Liver (tissue), 8 donors: ENCODE measurements at regions not wholly inside any gene's neighbourhood (a gene's known extent, or its start where the extent isn't known, plus 50 kb on each side); places are given as distances from the start of the nearest gene placed in this dataset.

Experiments used
- DNase-seq: peaks from one replicate; pipeline ENCODE4 v3.0.0-alpha.2; 2017; ENCODE audit warnings: low spot score
- H3K27ac ChIP-seq, 2 donors: one replicate each; pipeline ENCODE4 v1.7.0; 2013; ENCODE audit warnings: inconsistent platforms in 2 of 2, low read length in 2 of 2, control low read depth in 1 of 2, low read depth in 1 of 2, mild to moderate bottlenecking in 1 of 2
- H3K27me3 ChIP-seq, 4 donors: one replicate each; pipeline versions ENCODE4 v1.6.1 to v1.7.0; 2013; ENCODE audit warnings: low read length in 3 of 4, inconsistent platforms in 1 of 4, mild to moderate bottlenecking in 1 of 4, moderate library complexity in 1 of 4; ENCODE audit not compliant: control insufficient read depth in 4 of 4, insufficient read depth in 4 of 4
- H3K36me3 ChIP-seq, 4 donors: one replicate each; pipeline versions ENCODE4 v1.6.1 to v1.7.0; 2013; ENCODE audit warnings: low read length in 3 of 4, mild to moderate bottlenecking in 3 of 4, low read depth in 1 of 4, moderate library complexity in 1 of 4; ENCODE audit not compliant: control insufficient read depth in 4 of 4, insufficient read depth in 3 of 4
- H3K4me1 ChIP-seq, 4 donors: one replicate each; pipeline versions ENCODE4 v1.6.1 to v1.7.0; 2013; ENCODE audit warnings: low read length in 3 of 4, mild to moderate bottlenecking in 3 of 4, moderate library complexity in 1 of 4; ENCODE audit not compliant: control insufficient read depth in 4 of 4, insufficient read depth in 4 of 4
- H3K4me3 ChIP-seq, 3 donors: one replicate each; pipeline versions ENCODE4 v1.6.1 to v1.7.0; 2013; ENCODE audit warnings: low read length in 3 of 3, control low read depth in 1 of 3, low read depth in 1 of 3, mild to moderate bottlenecking in 1 of 3
- H3K9ac ChIP-seq, 2 donors: one replicate each; pipeline ENCODE4 v1.7.0; 2013; ENCODE audit warnings: low read length in 2 of 2, mild to moderate bottlenecking in 2 of 2, moderate library complexity in 2 of 2, control low read depth in 1 of 2, low read depth in 1 of 2
- H3K9me3 ChIP-seq, 4 donors: one replicate each; pipeline versions ENCODE4 v1.6.1 to v1.7.0; 2013; ENCODE audit warnings: low read length in 3 of 4; ENCODE audit not compliant: control insufficient read depth in 4 of 4
- FOXA1 ChIP-seq: IDR thresholded peaks from 2 replicates; pipeline ENCODE4 v1.6.1; 2016; ENCODE audit warnings: antibody characterized with exemption
- FOXA2 ChIP-seq: IDR thresholded peaks from 2 replicates; pipeline ENCODE4 v1.6.1; 2016; ENCODE audit warnings: antibody characterized with exemption
- GABPA ChIP-seq, 2 donors: IDR thresholded peaks in 1 of 2; conservative IDR thresholded peaks in 1 of 2; 2 replicates each; pipeline ENCODE4 v1.6.1; 2016; ENCODE audit warnings: antibody characterized with exemption in 2 of 2, mild to moderate bottlenecking in 1 of 2, moderate library complexity in 1 of 2
- HNF4A ChIP-seq, 2 donors: conservative IDR thresholded peaks; 2 replicates each; pipeline ENCODE4 v1.6.1; 2016; ENCODE audit warnings: antibody characterized with exemption in 2 of 2, mild to moderate bottlenecking in 2 of 2
- HNF4G ChIP-seq: IDR thresholded peaks from 2 replicates; pipeline ENCODE4 v1.6.1; 2016; ENCODE audit warnings: antibody characterized with exemption
- JUND ChIP-seq, 2 donors: IDR thresholded peaks; 2 replicates each; pipeline ENCODE4 v1.6.1; 2016; ENCODE audit warnings: antibody characterized with exemption in 2 of 2
- RAD21 ChIP-seq, 2 donors: IDR thresholded peaks; 2 replicates each; pipeline ENCODE4 v1.6.1; 2016; ENCODE audit warnings: antibody characterized with exemption in 2 of 2, mild to moderate bottlenecking in 2 of 2
- RXRA ChIP-seq, 2 donors: IDR thresholded peaks; 2 replicates each; pipeline ENCODE4 v1.6.1; 2017 to 2018; ENCODE audit warnings: antibody characterized with exemption in 2 of 2, mild to moderate bottlenecking in 1 of 2
- SP1 ChIP-seq: IDR thresholded peaks from 2 replicates; pipeline ENCODE4 v1.6.1; 2018; ENCODE audit warnings: antibody characterized with exemption, mild to moderate bottlenecking
- TAF1 ChIP-seq: conservative IDR thresholded peaks from 2 replicates; pipeline ENCODE4 v1.6.1; 2016; ENCODE audit warnings: antibody characterized with exemption, mild to moderate bottlenecking
- YY1 ChIP-seq: IDR thresholded peaks from 2 replicates; pipeline ENCODE4 v1.6.1; 2016; ENCODE audit warnings: antibody characterized with exemption, mild to moderate bottlenecking
- ZBTB33 ChIP-seq: IDR thresholded peaks from 2 replicates; pipeline ENCODE4 v1.6.1; 2016; ENCODE audit warnings: antibody characterized with exemption
- WGBS: extraction: QIAGEN DNeasy Blood & Tissue Kit; methylation state at CpG from one replicate; pipeline ENCODE4 v1.1.7; 2013; 5-methylcytosine and 5-hydroxymethylcytosine counted together
- TF ChIP-seq, protein P1 (sequence below): IDR thresholded peaks from 2 replicates; pipeline ENCODE4 v1.6.1; 2016; ENCODE audit warnings: antibody characterized with exemption, mild to moderate bottlenecking
- TF ChIP-seq, protein P2 (sequence below): fragments of 150-350 bp; IDR thresholded peaks from 2 replicates; pipeline ENCODE4 v1.5.1; 2017; ENCODE audit warnings: improper control_type of control experiment, low read depth, low read length; ENCODE audit not compliant: missing input control
- donor health status: healthy.
- donor health status: healthy.
- donor health status: healthy.
- donor health status: healthy.
- donor health status: healthy.

DNA sequence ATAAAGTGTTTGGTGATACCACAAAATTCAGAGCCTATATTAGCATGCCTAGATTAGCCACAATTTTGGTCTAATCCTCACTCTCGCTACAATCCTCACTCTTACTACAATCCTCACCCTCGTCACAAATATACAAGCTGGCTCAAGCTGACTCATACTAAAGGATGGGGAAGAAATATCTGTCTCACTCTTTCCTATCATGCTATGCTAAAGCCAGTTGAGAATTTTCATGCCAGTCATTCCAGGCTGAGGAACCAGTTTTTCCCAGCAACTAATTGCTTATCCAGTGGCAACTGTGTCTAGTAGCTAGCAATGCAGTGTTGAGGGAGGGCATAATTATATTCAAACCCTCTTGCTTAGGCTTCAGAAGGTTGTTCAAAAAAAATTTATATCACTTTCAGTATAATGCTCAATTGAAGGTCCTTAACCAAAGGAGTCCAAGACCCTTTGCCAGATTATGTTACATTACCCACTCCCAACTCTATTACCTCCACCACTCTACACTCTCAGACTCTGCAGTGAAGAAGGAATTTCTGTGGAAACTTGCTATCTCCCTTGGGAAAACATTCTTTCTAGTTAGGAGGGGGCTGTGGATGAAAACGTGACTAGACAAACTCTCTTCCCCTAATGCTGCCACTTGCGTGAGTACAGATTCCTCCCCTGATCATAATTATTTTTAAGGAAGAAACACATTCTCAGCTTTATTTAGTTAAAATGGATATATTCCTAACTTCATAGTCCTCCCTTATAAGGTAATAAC lies 810.3 kb upstream of the ACO1 start:
- no peak overlapping the region for H3K27ac ChIP-seq
- no peaks in the 10 kb centered on the region for H3K27me3 ChIP-seq
- H3K4me1 ChIP-seq = peaks cover 0 to 2% (median 0%) of the 10 kb centered on the region in 4 donors
- no peak for TF ChIP-seq TAF1
- TF ChIP-seq, protein P1, sequence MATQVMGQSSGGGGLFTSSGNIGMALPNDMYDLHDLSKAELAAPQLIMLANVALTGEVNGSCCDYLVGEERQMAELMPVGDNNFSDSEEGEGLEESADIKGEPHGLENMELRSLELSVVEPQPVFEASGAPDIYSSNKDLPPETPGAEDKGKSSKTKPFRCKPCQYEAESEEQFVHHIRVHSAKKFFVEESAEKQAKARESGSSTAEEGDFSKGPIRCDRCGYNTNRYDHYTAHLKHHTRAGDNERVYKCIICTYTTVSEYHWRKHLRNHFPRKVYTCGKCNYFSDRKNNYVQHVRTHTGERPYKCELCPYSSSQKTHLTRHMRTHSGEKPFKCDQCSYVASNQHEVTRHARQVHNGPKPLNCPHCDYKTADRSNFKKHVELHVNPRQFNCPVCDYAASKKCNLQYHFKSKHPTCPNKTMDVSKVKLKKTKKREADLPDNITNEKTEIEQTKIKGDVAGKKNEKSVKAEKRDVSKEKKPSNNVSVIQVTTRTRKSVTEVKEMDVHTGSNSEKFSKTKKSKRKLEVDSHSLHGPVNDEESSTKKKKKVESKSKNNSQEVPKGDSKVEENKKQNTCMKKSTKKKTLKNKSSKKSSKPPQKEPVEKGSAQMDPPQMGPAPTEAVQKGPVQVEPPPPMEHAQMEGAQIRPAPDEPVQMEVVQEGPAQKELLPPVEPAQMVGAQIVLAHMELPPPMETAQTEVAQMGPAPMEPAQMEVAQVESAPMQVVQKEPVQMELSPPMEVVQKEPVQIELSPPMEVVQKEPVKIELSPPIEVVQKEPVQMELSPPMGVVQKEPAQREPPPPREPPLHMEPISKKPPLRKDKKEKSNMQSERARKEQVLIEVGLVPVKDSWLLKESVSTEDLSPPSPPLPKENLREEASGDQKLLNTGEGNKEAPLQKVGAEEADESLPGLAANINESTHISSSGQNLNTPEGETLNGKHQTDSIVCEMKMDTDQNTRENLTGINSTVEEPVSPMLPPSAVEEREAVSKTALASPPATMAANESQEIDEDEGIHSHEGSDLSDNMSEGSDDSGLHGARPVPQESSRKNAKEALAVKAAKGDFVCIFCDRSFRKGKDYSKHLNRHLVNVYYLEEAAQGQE = no peak
- no peak for TF ChIP-seq RXRA (IDR thresholded peaks at IDR 0.05)
- no peak for TF ChIP-seq SP1
- no peak for TF ChIP-seq JUND (IDR thresholded peaks at IDR 0.05)
- TF ChIP-seq YY1 = no peak
- no peak for DNase-seq
- H3K9ac ChIP-seq = no peak overlapping the region
- WGBS = 60% methylated on average over 4 of the region's 4 CpGs
- H3K36me3 ChIP-seq = no peaks in the 10 kb centered on the region
- H3K4me3 ChIP-seq = no peak overlapping the region
- H3K9me3 ChIP-seq = no peaks in the 10 kb centered on the region

DNA sequence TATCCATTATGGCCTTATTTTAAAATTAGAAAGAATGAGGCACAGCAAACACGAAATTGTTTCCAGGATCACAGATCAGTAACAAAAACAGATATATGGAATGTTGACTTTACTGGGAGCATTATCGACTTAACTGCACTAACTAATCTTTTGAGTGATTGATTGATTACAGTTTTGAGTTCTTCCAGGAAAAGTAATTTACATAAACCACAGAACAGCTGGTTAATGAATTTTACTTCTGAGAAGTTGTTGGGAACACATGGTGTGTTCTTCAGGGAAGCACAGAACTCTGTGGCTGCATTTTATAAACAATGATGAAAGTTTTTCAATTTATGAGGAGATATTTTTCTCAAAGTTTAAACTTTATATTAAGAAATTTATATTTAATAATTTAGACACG lies 802.4 kb upstream of the ACO1 start:
- Histone ChIP-seq H3K36me3 (no peaks in the 10 kb centered on the region), H3K4me3 (no peak overlapping the region), H3K4me1 (peaks cover 0 to 2% (median 0%) of the 10 kb centered on the region in 4 donors), H3K9me3 (no peaks in the 10 kb centered on the region), H3K27ac (no peak overlapping the region), H3K27me3 (no peaks in the 10 kb centered on the region), H3K9ac (no peak overlapping the region)
- DNase-seq = no peak
- no peak for TF ChIP-seq RAD21 (IDR thresholded peaks at IDR 0.05)
- no peak for TF ChIP-seq HNF4G
- no peak for TF ChIP-seq ZBTB33
- TF ChIP-seq, protein P2, sequence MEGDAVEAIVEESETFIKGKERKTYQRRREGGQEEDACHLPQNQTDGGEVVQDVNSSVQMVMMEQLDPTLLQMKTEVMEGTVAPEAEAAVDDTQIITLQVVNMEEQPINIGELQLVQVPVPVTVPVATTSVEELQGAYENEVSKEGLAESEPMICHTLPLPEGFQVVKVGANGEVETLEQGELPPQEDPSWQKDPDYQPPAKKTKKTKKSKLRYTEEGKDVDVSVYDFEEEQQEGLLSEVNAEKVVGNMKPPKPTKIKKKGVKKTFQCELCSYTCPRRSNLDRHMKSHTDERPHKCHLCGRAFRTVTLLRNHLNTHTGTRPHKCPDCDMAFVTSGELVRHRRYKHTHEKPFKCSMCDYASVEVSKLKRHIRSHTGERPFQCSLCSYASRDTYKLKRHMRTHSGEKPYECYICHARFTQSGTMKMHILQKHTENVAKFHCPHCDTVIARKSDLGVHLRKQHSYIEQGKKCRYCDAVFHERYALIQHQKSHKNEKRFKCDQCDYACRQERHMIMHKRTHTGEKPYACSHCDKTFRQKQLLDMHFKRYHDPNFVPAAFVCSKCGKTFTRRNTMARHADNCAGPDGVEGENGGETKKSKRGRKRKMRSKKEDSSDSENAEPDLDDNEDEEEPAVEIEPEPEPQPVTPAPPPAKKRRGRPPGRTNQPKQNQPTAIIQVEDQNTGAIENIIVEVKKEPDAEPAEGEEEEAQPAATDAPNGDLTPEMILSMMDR = no peak
- TF ChIP-seq TAF1 = no peak
- TF ChIP-seq HNF4A (conservative IDR thresholded peaks at IDR 0.05) = no peak
- no peak for TF ChIP-seq SP1
- no peak for TF ChIP-seq YY1
- TF ChIP-seq FOXA2 = no peak
- no peak for TF ChIP-seq GABPA (IDR thresholded peaks at IDR 0.05 in 1 of 2, conservative IDR thresholded peaks at IDR 0.05 in 1 of 2)
- TF ChIP-seq JUND (IDR thresholded peaks at IDR 0.05) = no peak
- no peak for TF ChIP-seq FOXA1
- 19% methylated on average over 3 of the region's 3 CpGs for WGBS
